Endothelial cell of umbilical vein (primary cell): ENCODE measurements at regions not wholly inside any gene's neighbourhood (a gene's known extent, or its start where the extent isn't known, plus 50 kb on each side); places are given as distances from the start of the nearest gene placed in this dataset.

Source experiments
- BruUV-seq: library from RNA; stranded (reverse); fragments of 400-500 nt; replicated peaks from 2 replicates; lab custom pipeline; 2021; lab: Mats Ljungman, UMichigan
- CTCF ChIA-PET: fragments of 300-600, 350-600 bp; sonication (Branson Sonifier 250); formaldehyde crosslinking; loops from one replicate; lab custom pipeline; 2021; ENCODE audit warnings: antibody characterized with exemption, inconsistent platforms; lab: Charles Lee
- POLR2A ChIA-PET: fragments of 300-600, 350-600 bp; sonication (Branson Sonifier 250); formaldehyde crosslinking; loops from one replicate; lab custom pipeline; 2021; ENCODE audit warnings: antibody characterized with exemption, inconsistent platforms; lab: Charles Lee
- DNase-seq: peaks from one replicate; pipeline ENCODE4 v3.0.0-alpha.2; 2011; ENCODE audit warnings: low read depth, low spot score
- FAIRE-seq: peaks from 2 replicates; lab custom pipeline; 2011; peaks lifted over from hg19 to GRCh38; lab: Jason Lieb, UNC
- H2AFZ ChIP-seq: 2 replicates; pipeline ENCODE4 v1.6.0; 2012; ENCODE audit warnings: low read depth, low read length, control low read depth, inconsistent platforms
- H3K27ac ChIP-seq: 2 replicates; pipeline ENCODE4 v1.5.1; 2011; ENCODE audit warnings: low read depth, mild to moderate bottlenecking, control low read depth, low read length, moderate library complexity; ENCODE audit not compliant: insufficient read depth
- H3K27me3 ChIP-seq, 2 experiments: 2 replicates each; pipeline versions ENCODE4 v1.6.0 to v1.6.1; 2011; ENCODE audit warnings: low read length in 2 of 2, mixed read lengths in 1 of 2; ENCODE audit not compliant: control insufficient read depth in 2 of 2, insufficient read depth in 2 of 2
- H3K36me3 ChIP-seq, 2 experiments: 2 replicates in 1 of 2; 3 replicates in 1 of 2; pipeline ENCODE4 v1.5.1; 2011; ENCODE audit warnings: low read length in 2 of 2, mild to moderate bottlenecking in 1 of 2, moderate library complexity in 1 of 2; ENCODE audit not compliant: control insufficient read depth in 2 of 2, insufficient read depth in 2 of 2; ENCODE audit errors: extremely low read depth in 1 of 2
- H3K4me1 ChIP-seq: 3 replicates; pipeline ENCODE4 v1.5.1; 2011; ENCODE audit warnings: mild to moderate bottlenecking, low read length; ENCODE audit not compliant: control insufficient read depth, insufficient read depth; ENCODE audit errors: extremely low read depth
- H3K4me2 ChIP-seq: 2 replicates; pipeline ENCODE4 v1.6.1; 2011; ENCODE audit warnings: low read length, control low read depth, mixed read lengths; ENCODE audit not compliant: insufficient read depth
- H3K4me3 ChIP-seq, 3 experiments: fragments of 200-600 bp in 1 of 3; sonication (generic), shearing (Covaris generic) in 1 of 3; replicated peaks in 1 of 3; 2 replicates each; pipeline ENCODE4 v1.5.1; 2011 to 2016; ENCODE audit warnings: control low read depth in 3 of 3, low read length in 3 of 3, mild to moderate bottlenecking in 2 of 3, inconsistent platforms in 1 of 3, low read depth in 1 of 3, moderate library complexity in 1 of 3; ENCODE audit not compliant: insufficient read depth in 1 of 3
- H3K79me2 ChIP-seq: 2 replicates; pipeline ENCODE4 v1.6.0; 2012; ENCODE audit warnings: low read length, inconsistent platforms; ENCODE audit not compliant: control insufficient read depth, insufficient read depth
- H3K9ac ChIP-seq: replicated peaks from 2 replicates; pipeline ENCODE3; 2011; ENCODE audit warnings: low read length, control low read depth; ENCODE audit not compliant: insufficient read depth; ENCODE audit errors: extremely low read depth
- H3K9me1 ChIP-seq: replicated peaks from 3 replicates; pipeline ENCODE4 v1.6.0; 2011; ENCODE audit warnings: mild to moderate bottlenecking, low read length; ENCODE audit not compliant: control insufficient read depth, insufficient read depth; ENCODE audit errors: extremely low read depth
- H3K9me3 ChIP-seq: replicated peaks from 2 replicates; pipeline ENCODE4 v1.5.1; 2012; ENCODE audit warnings: low read length, inconsistent platforms; ENCODE audit not compliant: control insufficient read depth, insufficient read depth
- H4K20me1 ChIP-seq: replicated peaks from 2 replicates; pipeline ENCODE3; 2011; ENCODE audit warnings: mild to moderate bottlenecking, low read length; ENCODE audit not compliant: control insufficient read depth, insufficient read depth; ENCODE audit errors: extremely low read depth
- CTCF ChIP-seq, 2 donors: IDR thresholded peaks; 1 replicate in 1 of 2; 2 replicates in 1 of 2; pipeline ENCODE4 v1.5.1; 2011; ENCODE audit warnings: low read length in 2 of 2, mild to moderate bottlenecking in 2 of 2, moderate library complexity in 2 of 2, control low read depth in 1 of 2, inconsistent platforms in 1 of 2, low read depth in 1 of 2; ENCODE audit not compliant: insufficient read depth in 1 of 2; ENCODE audit errors: extremely low read depth in 1 of 2
- EZH2 ChIP-seq: IDR thresholded peaks from 2 replicates; pipeline ENCODE4 v1.6.1; 2012; ENCODE audit warnings: borderline replicate concordance, low read depth, mild to moderate bottlenecking, moderate library complexity, low read length, inconsistent platforms; ENCODE audit not compliant: severe bottlenecking
- FOS ChIP-seq: IDR thresholded peaks from 2 replicates; pipeline ENCODE4 v1.6.1; 2011; ENCODE audit warnings: mild to moderate bottlenecking, low read length, moderate library complexity, borderline replicate concordance; ENCODE audit not compliant: insufficient read depth
- GATA2 ChIP-seq: IDR thresholded peaks from 2 replicates; pipeline ENCODE4 v1.7.0; 2011; ENCODE audit warnings: low read depth, mild to moderate bottlenecking, moderate library complexity, mixed read lengths, low read length; ENCODE audit not compliant: insufficient read length, insufficient read depth
- JUN ChIP-seq: IDR thresholded peaks from 2 replicates; pipeline ENCODE4 v1.6.1; 2011; ENCODE audit warnings: borderline replicate concordance, low read depth; ENCODE audit not compliant: insufficient read length, insufficient read depth
- MAX ChIP-seq: IDR thresholded peaks from 2 replicates; pipeline ENCODE4 v1.6.1; 2011; ENCODE audit not compliant: insufficient read depth, insufficient read length
- MYC ChIP-seq: IDR thresholded peaks from one replicate; pipeline ENCODE4 v1.6.1; 2011; ENCODE audit warnings: mild to moderate bottlenecking, low read depth, low read length
- POLR2A ChIP-seq: IDR thresholded peaks from 2 replicates; pipeline ENCODE4 v1.6.1; 2012; ENCODE audit warnings: low read depth, mild to moderate bottlenecking, control low read depth, low read length
- POLR2AphosphoS5 ChIP-seq: IDR thresholded peaks from 2 replicates; pipeline ENCODE4 v1.6.1; 2012; ENCODE audit warnings: low read depth, mild to moderate bottlenecking, control low read depth, low read length, moderate library complexity; ENCODE audit not compliant: insufficient read depth
- dilution Hi-C: fragments of 300-500 bp; cut with MboI; formaldehyde crosslinking; loops from one replicate; pipeline ENCODE4 v1.15.0; 2019; ENCODE audit warnings: low sequenced_read_pairs; ENCODE audit not compliant: extremely low pct_ligation_motif_present
- intact Hi-C: fragments of 100-400 bp; cut with micrococcal nuclease; formaldehyde crosslinking; loops from one replicate; pipeline ENCODE4 v1.10.0; 2022

GRCh38 chr19:30069535-30070197 is 127.6 kb downstream of the URI1 start:
- Histone ChIP-seq H3K9me3 (no peaks in the 10 kb centered on the region), H3K36me3 (no peaks in the 10 kb centered on the region), H3K27ac (no peak overlapping the region), H4K20me1 (no peaks in the 10 kb centered on the region), H3K9me1 (no peaks in the 10 kb centered on the region), H3K4me1 (no peaks in the 10 kb centered on the region), H3K79me2 (no peaks in the 10 kb centered on the region), H3K4me3 (no peak overlapping the region), H3K27me3 (no peaks in the 10 kb centered on the region), H3K9ac (no peak overlapping the region), H2AFZ (no peak overlapping the region), H3K4me2 (no peak overlapping the region)
- ChIA-PET CTCF (no interaction called here), POLR2A (no interaction called here)
- TF ChIP-seq POLR2AphosphoS5 = no peak
- no peak for TF ChIP-seq MYC
- TF ChIP-seq CTCF (IDR thresholded peaks at IDR 0.05; ENCODE audit: extremely low read depth in 1 of 2, insufficient read depth in 1 of 2, low read depth in 1 of 2, low read length in 2 of 2) = no peak
- TF ChIP-seq MAX = no peak
- no peak for TF ChIP-seq POLR2A
- no peak for TF ChIP-seq JUN
- TF ChIP-seq GATA2 = no peak
- TF ChIP-seq FOS = no peak
- TF ChIP-seq EZH2 = no peak
- DNase-seq = no peak
- no peak for FAIRE-seq
- dilution Hi-C loops = no loop called here
- intact Hi-C loops = no loop called here
- BruUV-seq = no TSS peak
